ENCODE measurements at regions not wholly inside any gene's neighbourhood (a gene's known extent, or its start where the extent isn't known, plus 50 kb on each side); places are given as distances from the start of the nearest gene placed in this dataset.

- Histone ChIP-seq H3K4me3 (replicated peaks; ENCODE audit: insufficient read depth, low read length) (no peak overlapping the region), H3K27ac (replicated peaks) (no peak overlapping the region), H3K27me3 (ENCODE audit: insufficient read depth, poor library complexity, severe bottlenecking) (peaks cover 3% of the 10 kb centered on the region)
- DNase-seq (ENCODE audit: low read depth in 1 of 2, low spot score in 1 of 2), result no peak
- TF ChIP-seq, protein P1, sequence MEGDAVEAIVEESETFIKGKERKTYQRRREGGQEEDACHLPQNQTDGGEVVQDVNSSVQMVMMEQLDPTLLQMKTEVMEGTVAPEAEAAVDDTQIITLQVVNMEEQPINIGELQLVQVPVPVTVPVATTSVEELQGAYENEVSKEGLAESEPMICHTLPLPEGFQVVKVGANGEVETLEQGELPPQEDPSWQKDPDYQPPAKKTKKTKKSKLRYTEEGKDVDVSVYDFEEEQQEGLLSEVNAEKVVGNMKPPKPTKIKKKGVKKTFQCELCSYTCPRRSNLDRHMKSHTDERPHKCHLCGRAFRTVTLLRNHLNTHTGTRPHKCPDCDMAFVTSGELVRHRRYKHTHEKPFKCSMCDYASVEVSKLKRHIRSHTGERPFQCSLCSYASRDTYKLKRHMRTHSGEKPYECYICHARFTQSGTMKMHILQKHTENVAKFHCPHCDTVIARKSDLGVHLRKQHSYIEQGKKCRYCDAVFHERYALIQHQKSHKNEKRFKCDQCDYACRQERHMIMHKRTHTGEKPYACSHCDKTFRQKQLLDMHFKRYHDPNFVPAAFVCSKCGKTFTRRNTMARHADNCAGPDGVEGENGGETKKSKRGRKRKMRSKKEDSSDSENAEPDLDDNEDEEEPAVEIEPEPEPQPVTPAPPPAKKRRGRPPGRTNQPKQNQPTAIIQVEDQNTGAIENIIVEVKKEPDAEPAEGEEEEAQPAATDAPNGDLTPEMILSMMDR (IDR thresholded peaks at IDR 0.05; ENCODE audit: insufficient read depth, low read length), result no peak
- no peak for TF ChIP-seq GABPA (IDR thresholded peaks at IDR 0.05; ENCODE audit: low read depth)
These were observed 143.5 kb downstream of the NFKBIZ start for GRCh38 chr3:101992863-101993262.

GRCh38 chr3:101994386-101994785 lies 145.1 kb downstream of the NFKBIZ start:
- Histone ChIP-seq H3K27ac (replicated peaks) (no peak overlapping the region), H3K27me3 (ENCODE audit: insufficient read depth, poor library complexity, severe bottlenecking) (peaks cover 3% of the 10 kb centered on the region), H3K4me3 (replicated peaks; ENCODE audit: insufficient read depth, low read length) (no peak overlapping the region)
- DNase-seq (ENCODE audit: low read depth in 1 of 2, low spot score in 1 of 2), result no peak
- TF ChIP-seq, protein P1 (IDR thresholded peaks at IDR 0.05; ENCODE audit: insufficient read depth, low read length), result no peak
- no peak for TF ChIP-seq GABPA (IDR thresholded peaks at IDR 0.05; ENCODE audit: low read depth)
- TF ChIP-seq, protein P2, sequence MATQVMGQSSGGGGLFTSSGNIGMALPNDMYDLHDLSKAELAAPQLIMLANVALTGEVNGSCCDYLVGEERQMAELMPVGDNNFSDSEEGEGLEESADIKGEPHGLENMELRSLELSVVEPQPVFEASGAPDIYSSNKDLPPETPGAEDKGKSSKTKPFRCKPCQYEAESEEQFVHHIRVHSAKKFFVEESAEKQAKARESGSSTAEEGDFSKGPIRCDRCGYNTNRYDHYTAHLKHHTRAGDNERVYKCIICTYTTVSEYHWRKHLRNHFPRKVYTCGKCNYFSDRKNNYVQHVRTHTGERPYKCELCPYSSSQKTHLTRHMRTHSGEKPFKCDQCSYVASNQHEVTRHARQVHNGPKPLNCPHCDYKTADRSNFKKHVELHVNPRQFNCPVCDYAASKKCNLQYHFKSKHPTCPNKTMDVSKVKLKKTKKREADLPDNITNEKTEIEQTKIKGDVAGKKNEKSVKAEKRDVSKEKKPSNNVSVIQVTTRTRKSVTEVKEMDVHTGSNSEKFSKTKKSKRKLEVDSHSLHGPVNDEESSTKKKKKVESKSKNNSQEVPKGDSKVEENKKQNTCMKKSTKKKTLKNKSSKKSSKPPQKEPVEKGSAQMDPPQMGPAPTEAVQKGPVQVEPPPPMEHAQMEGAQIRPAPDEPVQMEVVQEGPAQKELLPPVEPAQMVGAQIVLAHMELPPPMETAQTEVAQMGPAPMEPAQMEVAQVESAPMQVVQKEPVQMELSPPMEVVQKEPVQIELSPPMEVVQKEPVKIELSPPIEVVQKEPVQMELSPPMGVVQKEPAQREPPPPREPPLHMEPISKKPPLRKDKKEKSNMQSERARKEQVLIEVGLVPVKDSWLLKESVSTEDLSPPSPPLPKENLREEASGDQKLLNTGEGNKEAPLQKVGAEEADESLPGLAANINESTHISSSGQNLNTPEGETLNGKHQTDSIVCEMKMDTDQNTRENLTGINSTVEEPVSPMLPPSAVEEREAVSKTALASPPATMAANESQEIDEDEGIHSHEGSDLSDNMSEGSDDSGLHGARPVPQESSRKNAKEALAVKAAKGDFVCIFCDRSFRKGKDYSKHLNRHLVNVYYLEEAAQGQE (IDR thresholded peaks at IDR 0.05; ENCODE audit: insufficient replicate concordance, low read depth), result no peak
- TF ChIP-seq POLR2AphosphoS5 (IDR thresholded peaks at IDR 0.05; ENCODE audit: low read depth), result no peak
- TF ChIP-seq SPI1 (IDR thresholded peaks at IDR 0.05; ENCODE audit: borderline replicate concordance, low read depth), result no peak

DNA sequence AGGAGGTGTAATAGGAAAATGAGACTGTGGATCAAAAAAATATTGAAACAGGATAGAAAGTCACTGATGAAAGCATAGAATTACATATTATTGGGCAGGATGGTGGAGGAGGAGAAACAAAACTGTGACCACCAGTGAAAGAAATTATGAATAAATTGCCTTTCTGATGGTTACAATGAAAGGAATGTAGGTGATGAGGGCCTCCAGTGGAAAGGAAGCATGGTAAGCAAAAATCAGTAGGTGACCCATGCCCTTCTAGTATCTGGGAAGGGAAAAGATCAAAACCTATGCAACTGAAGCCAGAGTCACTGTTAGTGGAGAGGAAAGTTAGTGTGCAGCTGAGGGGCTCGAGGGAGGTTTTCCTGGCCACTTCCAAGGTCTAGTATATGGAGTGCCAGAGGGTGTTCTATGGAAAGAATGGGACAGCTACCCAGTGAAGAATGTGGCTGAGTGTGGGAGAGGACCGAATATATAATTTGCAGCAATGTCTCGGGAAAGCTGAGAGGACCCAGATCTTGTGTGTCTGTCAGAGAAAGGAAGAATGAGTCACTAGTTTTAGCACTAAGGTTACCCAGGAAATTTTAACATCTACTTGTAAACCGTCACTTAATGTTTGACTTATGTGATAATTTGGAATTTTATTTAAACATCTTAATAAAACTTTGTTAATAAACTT lies 146.2 kb downstream of the NFKBIZ start:
- Histone ChIP-seq H3K27me3 (ENCODE audit: insufficient read depth, poor library complexity, severe bottlenecking) (peaks cover 3% of the 10 kb centered on the region), H3K27ac (replicated peaks) (no peak overlapping the region), H3K4me3 (replicated peaks; ENCODE audit: insufficient read depth, low read length) (no peak overlapping the region)
- no peak for TF ChIP-seq POLR2AphosphoS5 (IDR thresholded peaks at IDR 0.05; ENCODE audit: low read depth)
- TF ChIP-seq, protein P2 (IDR thresholded peaks at IDR 0.05; ENCODE audit: insufficient replicate concordance, low read depth), result no peak
- TF ChIP-seq SPI1 (IDR thresholded peaks at IDR 0.05; ENCODE audit: borderline replicate concordance, low read depth), result no peak
- TF ChIP-seq, protein P1 (IDR thresholded peaks at IDR 0.05; ENCODE audit: insufficient read depth, low read length), result no peak
- no peak for TF ChIP-seq GABPA (IDR thresholded peaks at IDR 0.05; ENCODE audit: low read depth)
- DNase-seq (ENCODE audit: low read depth in 1 of 2, low spot score in 1 of 2), result no peak

DNA sequence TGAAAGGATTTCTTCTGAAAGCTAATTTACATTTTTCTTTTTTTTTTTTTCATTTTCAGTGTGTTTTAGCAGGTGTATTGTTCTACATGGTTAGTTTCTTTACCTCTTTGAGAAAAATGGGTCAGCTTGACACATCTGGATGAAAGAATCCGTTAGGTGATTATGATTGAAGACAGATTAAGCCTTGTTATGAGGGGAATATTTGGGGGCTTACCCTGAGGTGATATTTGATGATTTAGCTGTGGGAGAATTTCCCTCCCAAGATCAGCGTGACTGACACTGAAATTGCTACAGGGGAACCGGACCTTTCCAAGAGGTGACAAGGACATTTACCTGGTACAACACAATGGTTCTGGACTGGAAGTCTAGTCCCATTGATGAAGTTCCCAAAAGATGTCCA lies 147.5 kb downstream of the NFKBIZ start:
- Histone ChIP-seq H3K27me3 (ENCODE audit: insufficient read depth, poor library complexity, severe bottlenecking) (peaks cover 3% of the 10 kb centered on the region), H3K27ac (replicated peaks) (no peak overlapping the region), H3K4me3 (replicated peaks; ENCODE audit: insufficient read depth, low read length) (no peak overlapping the region)
- TF ChIP-seq POLR2AphosphoS5 (IDR thresholded peaks at IDR 0.05; ENCODE audit: low read depth) (no peak), GABPA (IDR thresholded peaks at IDR 0.05; ENCODE audit: low read depth) (no peak), SPI1 (IDR thresholded peaks at IDR 0.05; ENCODE audit: borderline replicate concordance, low read depth) (no peak)
- TF ChIP-seq, protein P1 (IDR thresholded peaks at IDR 0.05; ENCODE audit: insufficient read depth, low read length), result no peak
- TF ChIP-seq, protein P2 (IDR thresholded peaks at IDR 0.05; ENCODE audit: insufficient replicate concordance, low read depth), result no peak
- no peak for DNase-seq (ENCODE audit: low read depth in 1 of 2, low spot score in 1 of 2)

Data from HL-60 (cell line).